KG1 (cell line): ENCODE measurements at regions not wholly inside any gene's neighbourhood (a gene's known extent, or its start where the extent isn't known, plus 50 kb on each side); places are given as distances from the start of the nearest gene placed in this dataset.
"Not testable (repeated sequence)": the region's sequence is repeated elsewhere in the genome, so short reads cannot be mapped to it uniquely, and the experiment has no call there.

Experiments used
- DNase-seq: peaks from one replicate; lab custom pipeline; 2025; lab: John Stamatoyannopoulos, UW

GRCh38 chr3:177852001-177852807, 654.9 kb upstream of the TBL1XR1 start:
- no peak for DNase-seq

GRCh38 chr3:177855021-177855420, 657.7 kb upstream of the TBL1XR1 start:
- no peak for DNase-seq

- no peak for DNase-seq
These were observed 662.9 kb upstream of the TBL1XR1 start for GRCh38 chr3:177860184-177860583.

GRCh38 chr3:177862962-177863491, 665.7 kb upstream of the TBL1XR1 start:
- no peak for DNase-seq

- not testable (repeated sequence) for DNase-seq
These were observed 665.0 kb upstream of the KCNMB2 start for GRCh38 chr3:177871267-177871666.

GRCh38 chr3:177878192-177878591, 658.0 kb upstream of the KCNMB2 start:
- no peak for DNase-seq

GRCh38 chr3:177878957-177879356, 657.3 kb upstream of the KCNMB2 start:
- no peak for DNase-seq

GRCh38 chr3:177881351-177881750, 654.9 kb upstream of the KCNMB2 start:
- DNase-seq, result no peak

- no peak for DNase-seq
These were observed 654.0 kb upstream of the KCNMB2 start for GRCh38 chr3:177882124-177882648.

GRCh38 chr3:177883091-177883490, 653.1 kb upstream of the KCNMB2 start:
- DNase-seq, result no peak

GRCh38 chr3:177883957-177884356, 652.3 kb upstream of the KCNMB2 start:
- no peak for DNase-seq

GRCh38 chr3:177885063-177885462, 651.2 kb upstream of the KCNMB2 start:
- no peak for DNase-seq

- DNase-seq, result no peak
These were observed 649.7 kb upstream of the KCNMB2 start for GRCh38 chr3:177886501-177886900.

- no peak for DNase-seq
These were observed 648.8 kb upstream of the KCNMB2 start for GRCh38 chr3:177887475-177887874.

- no peak for DNase-seq
These were observed 647.1 kb upstream of the KCNMB2 start for GRCh38 chr3:177889161-177889560.

- no peak for DNase-seq
These were observed 646.4 kb upstream of the KCNMB2 start for GRCh38 chr3:177889652-177890358.

GRCh38 chr3:177890359-177890683, 645.9 kb upstream of the KCNMB2 start:
- no peak for DNase-seq

- DNase-seq, result not testable (repeated sequence)
These were observed 644.7 kb upstream of the KCNMB2 start for GRCh38 chr3:177891569-177891968.

GRCh38 chr3:177893331-177893730, 642.9 kb upstream of the KCNMB2 start:
- DNase-seq, result no peak

- no peak for DNase-seq
These were observed 642.0 kb upstream of the KCNMB2 start for GRCh38 chr3:177894081-177894728.

GRCh38 chr3:177898185-177898584, 638.1 kb upstream of the KCNMB2 start:
- DNase-seq, result no peak

GRCh38 chr3:177899275-177900067, 636.8 kb upstream of the KCNMB2 start:
- no peak for DNase-seq
